HG03558 (cell line): ENCODE measurements at regions not wholly inside any gene's neighbourhood (a gene's known extent, or its start where the extent isn't known, plus 50 kb on each side); places are given as distances from the start of the nearest gene placed in this dataset.

Experiments
- ATAC-seq: cut with Tn5 transposase; IDR thresholded peaks from one replicate; pipeline ENCODE4 v1.9.1; 2021; ENCODE audit warnings: moderate number of reproducible peaks; ENCODE audit not compliant: unreplicated experiment; ENCODE audit errors: extremely low read depth

GRCh38 chr4:74638001-74638400 is 156.3 kb downstream of the BTC start:
- ATAC-seq: no peak

DNA sequence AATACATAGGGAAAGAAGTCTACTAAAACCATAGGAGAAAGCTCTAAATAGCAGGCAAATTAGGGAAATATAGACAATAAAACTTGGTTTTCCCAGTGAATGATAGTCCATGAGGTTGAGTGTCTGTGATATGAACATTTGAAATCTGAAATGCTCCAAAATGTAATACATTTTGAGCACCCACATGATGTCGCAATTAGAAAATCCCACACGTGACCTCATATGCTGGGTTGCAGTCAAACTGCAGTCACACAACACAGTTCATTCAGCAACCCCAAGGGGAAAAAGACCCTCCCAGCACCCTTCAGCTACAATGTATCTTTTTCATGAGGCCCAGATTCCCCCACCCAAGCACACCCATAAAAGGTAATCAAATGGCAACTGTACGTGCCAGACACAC is 155.6 kb downstream of the BTC start:
- no peak for ATAC-seq

DNA sequence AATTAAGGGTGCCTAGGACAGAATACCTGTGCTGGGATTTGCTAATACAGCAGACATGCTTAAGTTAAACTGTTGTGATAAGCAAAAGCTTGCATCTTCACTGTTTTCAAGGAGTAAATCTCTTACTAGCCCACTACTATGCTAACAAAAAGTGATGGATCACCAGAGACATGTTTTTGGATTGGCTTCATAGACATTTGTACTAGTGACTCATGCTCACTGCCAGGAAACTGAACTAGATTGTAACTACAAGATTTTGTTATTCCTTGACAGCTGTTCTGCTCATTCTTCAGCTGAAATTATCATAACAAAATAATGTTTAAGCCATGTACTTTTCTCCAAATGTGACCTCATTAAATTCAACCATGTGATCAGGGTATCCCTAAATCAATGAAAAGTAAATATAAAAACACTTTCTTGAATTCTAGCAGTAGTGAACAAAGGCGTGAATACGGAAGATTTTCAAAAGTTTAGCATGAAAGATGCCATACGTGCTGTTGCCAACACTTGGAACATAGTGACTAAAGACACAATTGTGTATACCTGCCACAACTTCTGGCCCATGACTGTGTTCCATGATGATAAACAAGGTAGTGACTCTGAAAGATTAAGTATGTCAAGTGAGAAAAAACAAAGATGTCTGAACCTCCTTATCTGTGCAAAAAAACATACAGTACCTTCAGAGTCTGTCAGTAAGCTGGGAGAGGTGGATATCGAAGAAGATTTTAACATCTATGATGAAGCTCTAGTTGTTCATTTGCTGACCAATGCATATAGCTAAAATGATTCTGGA is 154.0 kb downstream of the BTC start:
- no peak for ATAC-seq

- ATAC-seq: no peak
Observed at GRCh38 chr4:74642006-74642405, 152.3 kb downstream of the BTC start.

GRCh38 chr4:74649193-74649592 is 145.1 kb downstream of the BTC start:
- no peak for ATAC-seq

GRCh38 chr4:74651198-74651597 is 143.1 kb downstream of the BTC start:
- no peak for ATAC-seq

DNA sequence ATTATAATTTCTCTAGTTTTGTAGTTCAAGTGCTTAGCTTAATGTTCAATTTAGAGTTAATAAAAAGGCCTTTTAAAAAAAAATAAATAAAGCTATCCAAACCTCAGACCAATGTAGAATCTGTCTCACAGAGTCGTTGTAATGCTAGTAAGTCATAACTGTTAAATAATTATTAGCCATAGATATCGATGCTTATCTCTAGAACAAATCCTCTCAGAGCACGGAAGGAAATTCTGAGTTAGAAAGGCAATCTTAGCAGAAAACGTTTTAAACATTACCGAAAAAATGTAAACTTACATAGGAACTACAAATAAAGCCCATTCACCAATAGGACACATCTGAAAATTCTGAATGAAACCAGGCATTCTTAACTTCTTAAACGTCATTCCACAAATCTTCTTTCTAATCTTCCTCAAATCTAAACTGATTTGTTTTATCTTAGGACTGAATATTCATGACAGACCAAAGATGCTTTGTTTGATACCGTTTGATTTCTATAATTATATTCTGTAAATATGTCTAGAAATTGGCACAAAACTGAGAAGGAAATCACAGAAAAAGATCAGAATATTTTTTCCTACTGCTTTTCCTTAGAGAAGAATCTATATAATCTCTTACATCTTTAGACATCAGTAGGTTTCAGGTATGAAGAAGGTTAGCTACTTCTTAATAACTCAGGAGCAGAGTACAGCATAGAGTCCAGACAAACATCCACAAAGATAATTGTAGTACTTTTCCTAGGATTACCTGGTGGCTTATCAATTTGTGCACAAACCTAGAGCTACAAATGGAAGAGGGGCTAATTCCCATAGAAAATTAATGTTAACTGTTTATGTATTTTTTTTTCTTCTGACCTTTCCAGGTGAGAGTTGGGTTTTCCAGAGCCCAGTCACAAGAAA is 140.7 kb downstream of the BTC start:
- no peak for ATAC-seq

DNA sequence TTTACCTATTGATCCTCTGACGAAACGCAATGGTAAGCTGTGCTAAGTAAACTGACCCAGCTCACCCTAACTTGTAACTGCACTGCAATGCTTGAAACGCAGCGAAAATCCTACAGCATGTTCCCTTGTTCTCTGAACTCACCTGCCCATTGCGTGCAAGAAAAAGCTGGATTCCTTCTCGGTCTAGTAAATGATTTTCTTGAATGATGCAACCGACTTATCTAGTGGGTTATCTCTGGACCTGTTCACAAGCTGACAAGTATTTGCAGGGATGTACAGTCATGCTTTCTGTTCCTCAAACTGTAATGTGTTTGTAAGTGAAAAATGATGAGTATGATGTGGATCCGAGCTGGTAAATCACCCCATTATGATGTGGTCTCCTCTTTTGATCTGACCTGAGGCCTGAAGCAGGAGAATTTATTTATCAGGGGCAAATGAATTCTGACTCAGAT is 140.1 kb downstream of the BTC start:
- no peak for ATAC-seq

DNA sequence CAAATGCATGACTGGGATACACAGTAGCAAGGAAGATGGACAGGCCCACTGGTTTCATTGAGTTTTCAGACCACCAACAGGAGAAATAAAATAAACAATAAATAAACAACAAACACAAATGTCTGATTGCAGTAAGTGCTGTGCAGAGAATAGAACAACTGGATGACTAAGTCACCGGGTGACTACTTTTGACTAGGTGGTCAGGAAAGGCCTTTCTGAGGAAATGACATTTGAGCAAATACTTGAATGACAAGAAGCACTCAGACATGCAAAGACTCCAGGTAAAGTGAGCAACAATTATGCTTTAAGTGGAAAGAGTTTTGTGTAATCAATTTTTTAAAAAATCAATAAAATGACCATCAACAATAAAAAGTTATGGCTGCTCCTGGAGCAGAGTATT is 137.7 kb downstream of the BTC start:
- no peak for ATAC-seq

GRCh38 chr4:74658116-74658515 is 136.2 kb downstream of the BTC start:
- ATAC-seq: no peak

DNA sequence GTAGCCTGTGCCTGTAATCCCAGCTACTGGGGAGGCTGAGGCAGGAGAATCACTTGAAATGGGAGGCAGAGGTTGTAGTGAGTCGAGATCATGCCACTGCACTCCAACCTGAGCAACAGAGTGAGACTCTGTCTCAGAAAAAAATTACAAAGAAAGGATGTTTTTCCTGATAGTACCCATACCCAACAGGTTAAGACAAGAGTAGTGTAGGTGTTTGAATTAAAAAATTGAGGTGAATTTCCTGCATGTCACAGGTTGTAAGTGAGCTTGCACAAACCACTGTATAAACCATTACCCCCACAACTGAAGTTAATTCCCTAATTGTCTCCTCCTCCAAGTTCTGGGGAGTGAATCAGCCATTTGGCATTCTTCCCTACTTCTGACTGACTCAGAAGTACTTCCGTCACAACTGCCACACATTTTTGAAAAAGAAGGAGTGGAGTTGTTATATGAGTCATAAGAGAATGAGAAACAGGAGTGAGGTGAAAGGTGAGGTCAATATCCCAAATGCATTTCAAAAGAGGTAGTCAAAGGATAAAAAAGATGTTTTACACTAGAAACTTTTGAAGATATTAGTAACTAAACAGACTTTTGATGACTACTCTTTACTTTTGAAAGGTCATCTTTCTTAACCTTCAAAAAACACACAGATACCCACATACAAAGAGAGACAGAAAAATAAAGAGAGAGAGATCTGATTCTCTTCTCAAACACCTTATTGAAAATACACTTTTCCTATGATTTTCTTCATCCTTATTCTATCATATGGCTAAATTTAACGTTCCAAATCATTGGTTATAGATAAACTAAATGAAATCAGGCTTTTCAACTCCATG is 134.5 kb downstream of the BTC start:
- no peak for ATAC-seq

DNA sequence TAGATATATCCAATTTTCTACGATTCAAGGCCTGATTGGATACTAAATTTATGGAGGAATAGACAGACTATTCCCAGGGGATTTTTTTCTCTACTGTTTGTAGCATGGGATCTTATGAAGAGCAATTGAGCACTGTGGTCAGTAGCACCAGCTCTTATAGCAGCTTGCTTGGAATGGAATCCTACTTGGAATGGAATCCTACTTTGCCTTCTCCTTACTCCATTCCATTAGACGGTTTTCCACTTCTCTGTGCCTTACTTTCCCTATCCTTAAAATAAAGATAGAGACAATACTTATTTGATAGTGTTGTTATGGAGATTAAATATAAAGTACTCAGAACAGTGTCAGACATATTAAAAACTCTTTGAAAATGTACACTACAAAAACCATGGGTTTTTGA is 133.5 kb downstream of the BTC start:
- ATAC-seq: no peak

DNA sequence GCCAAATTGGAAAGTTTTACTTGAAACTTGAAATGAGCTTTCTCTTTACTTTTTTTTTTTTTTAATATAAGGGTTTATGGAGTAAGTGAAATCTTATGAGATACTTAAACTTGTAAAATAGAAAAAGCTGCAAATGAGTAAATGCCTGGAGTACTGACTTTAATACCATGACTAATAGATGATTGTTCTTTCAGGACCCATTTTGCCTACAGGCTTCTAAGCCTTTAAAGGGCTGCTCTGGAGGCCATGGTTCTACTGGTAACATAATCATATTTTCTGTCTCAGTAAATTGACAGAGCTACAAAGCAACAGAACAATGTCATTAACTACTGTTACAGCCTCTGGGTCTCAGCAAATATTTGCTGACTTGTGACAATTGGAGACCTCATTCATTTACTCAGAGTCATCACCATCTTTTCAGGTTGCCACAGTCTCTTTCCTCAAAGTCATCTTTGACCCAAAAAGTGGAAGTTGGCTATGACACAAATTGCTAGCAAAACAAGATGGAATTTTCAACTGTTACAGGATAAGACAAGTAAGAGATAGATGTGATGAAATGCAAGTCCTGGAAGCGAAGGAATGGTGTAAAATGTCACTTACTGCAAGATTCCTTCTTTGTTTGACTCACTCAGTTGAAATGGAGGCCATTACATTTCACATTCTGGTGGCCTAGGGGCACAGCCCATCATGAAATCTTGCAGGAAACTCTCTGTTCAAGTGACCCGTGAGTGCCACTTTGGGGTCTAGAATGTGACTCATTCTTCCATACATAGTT is 132.7 kb downstream of the BTC start:
- ATAC-seq: no peak

DNA sequence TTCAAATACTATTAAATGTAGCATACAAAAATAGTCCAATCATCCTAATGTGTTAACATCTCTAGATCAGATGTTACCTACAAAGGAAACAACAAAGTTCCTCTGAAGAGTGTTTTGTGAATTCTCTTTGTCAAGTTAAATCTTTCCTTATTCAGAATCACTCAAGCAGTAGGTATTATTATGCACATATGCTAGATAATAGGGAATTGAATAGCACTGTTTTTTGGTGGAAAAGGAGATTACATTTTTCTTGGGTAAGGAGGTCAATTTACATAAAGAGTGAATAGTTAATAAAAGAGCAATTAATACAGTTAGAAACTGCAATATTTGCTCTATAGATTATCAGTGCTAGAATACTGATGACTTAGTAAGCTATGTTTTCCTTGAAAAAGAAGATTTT is 130.7 kb downstream of the BTC start:
- ATAC-seq: no peak

DNA sequence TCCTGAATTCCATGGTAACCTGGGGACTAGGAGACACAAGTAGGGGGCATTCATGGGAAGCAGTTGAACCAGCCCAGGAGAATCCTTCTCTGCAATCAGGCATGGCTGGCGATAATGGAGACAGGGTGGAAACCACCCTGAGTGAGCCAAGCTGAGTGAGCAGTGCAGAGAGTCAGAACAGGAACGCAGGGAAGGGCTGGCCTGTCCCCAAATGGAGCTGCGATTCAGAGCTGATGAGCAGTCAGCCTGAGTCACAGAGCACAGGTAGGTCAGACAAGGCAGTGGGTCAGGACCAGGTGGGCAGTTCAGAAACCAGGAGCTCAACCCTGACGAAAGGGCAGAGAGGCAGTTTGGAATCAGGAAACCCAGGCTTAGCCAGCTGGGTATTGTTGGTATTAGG is 129.0 kb downstream of the BTC start:
- no peak for ATAC-seq

GRCh38 chr4:74665876-74666275 is 128.4 kb downstream of the BTC start:
- ATAC-seq: no peak

DNA sequence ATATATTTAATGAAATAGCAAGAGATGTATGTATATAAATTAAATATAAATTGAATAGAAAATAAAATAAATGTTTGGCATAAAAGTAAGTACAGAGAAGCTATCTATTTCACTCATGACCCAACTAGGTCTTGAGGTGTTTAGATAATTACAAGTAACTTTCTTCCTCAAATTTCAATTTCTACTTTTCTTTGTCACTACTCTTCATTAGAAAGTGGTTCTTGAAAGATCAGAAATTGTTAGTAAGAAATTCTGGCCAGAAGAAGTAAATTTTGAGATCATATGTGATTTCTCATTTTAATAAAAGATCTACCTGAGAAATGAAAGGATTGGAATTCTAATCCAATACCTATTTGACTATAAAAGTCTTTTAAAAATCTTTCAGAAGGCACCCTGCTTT is 126.9 kb downstream of the BTC start:
- no peak for ATAC-seq

DNA sequence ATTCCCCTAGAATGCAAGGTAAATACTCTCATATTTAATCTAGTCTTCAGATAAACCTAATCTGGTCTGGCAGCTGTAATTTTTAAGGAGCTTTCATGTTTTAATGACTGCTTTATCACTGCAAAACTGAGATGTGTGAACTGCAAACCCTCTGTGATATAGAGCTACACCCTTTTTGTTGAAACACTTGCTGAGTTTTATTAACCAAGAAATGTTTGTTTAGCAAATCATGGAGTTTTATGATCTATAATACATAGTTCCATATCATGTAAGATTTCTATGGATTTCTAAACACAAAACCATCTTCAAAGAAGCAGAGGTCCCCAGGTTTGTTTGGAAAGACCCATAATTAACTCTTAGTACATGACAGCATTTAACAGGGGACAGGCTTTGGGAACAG is 126.4 kb downstream of the BTC start:
- ATAC-seq: no peak

DNA sequence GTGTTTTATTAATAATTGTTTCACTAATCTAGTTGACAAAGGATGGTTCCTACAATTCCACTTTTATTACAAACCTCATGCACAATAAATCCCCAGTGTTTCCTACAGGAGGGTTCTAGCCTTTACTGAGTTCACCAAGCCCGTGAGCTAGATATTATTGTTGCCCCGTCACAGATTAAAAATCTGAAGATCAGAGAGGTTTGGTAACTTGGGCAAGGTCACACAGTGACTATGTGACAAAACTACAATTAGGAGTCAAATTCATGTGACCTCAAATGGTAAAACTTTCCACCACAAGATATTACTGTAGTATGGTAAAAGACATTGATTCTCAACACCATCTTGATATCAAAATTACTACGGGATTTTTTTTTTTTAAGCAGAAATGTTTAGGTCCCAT is 124.6 kb downstream of the BTC start:
- ATAC-seq: no peak

GRCh38 chr4:74670583-74670982 is 123.7 kb downstream of the BTC start:
- no peak for ATAC-seq
